ENCODE measurements at regions not wholly inside any gene's neighbourhood (a gene's known extent, or its start where the extent isn't known, plus 50 kb on each side); places are given as distances from the start of the nearest gene placed in this dataset.

GRCh38 chr16:82344157-82344556 lies 174.1 kb upstream of the MPHOSPH6 start:
- Mint-ChIP-seq H3K27me3 (peaks cover 14% of the 10 kb centered on the region), H3K4me3 (no peak overlapping the region), H3K9me3 (ENCODE audit: low read depth) (no peaks in the 10 kb centered on the region), H3K27ac (no peak overlapping the region), H3K36me3 (ENCODE audit: low read depth) (no peaks in the 10 kb centered on the region), H3K4me1 (no peaks in the 10 kb centered on the region)
- DNase-seq (peak; percentile 8), ATAC-seq (no peak)
- CTCF ChIA-PET: interaction anchor here (0.6 kb wide), 1 partner anchor 402 kb away, joined by 4 read pairs; no protein-coding TSS in a partner anchor
- POLR2A ChIA-PET: no interaction called here
- intact Hi-C loops (cut with DNase I, micrococcal nuclease): loop anchor here in 1 of 2 experiments (2.0 kb wide), 1 partner anchor 81 kb away; no protein-coding TSS in a partner anchor

- ChIA-PET CTCF (no interaction called here), POLR2A (no interaction called here)
- intact Hi-C loops (cut with DNase I, micrococcal nuclease): no loop called here
- DNase-seq: no peak
- no peak for ATAC-seq
- H3K9me3 Mint-ChIP-seq (ENCODE audit: low read depth): no peaks in the 10 kb centered on the region
- no peak overlapping the region for H3K4me3 Mint-ChIP-seq
- H3K36me3 Mint-ChIP-seq (ENCODE audit: low read depth): no peaks in the 10 kb centered on the region
- H3K4me1 Mint-ChIP-seq: no peaks in the 10 kb centered on the region
- peaks cover 21% of the 10 kb centered on the region for H3K27me3 Mint-ChIP-seq
- no peak overlapping the region for H3K27ac Mint-ChIP-seq
These were observed 171.2 kb upstream of the MPHOSPH6 start for GRCh38 chr16:82341146-82341669.

DNA sequence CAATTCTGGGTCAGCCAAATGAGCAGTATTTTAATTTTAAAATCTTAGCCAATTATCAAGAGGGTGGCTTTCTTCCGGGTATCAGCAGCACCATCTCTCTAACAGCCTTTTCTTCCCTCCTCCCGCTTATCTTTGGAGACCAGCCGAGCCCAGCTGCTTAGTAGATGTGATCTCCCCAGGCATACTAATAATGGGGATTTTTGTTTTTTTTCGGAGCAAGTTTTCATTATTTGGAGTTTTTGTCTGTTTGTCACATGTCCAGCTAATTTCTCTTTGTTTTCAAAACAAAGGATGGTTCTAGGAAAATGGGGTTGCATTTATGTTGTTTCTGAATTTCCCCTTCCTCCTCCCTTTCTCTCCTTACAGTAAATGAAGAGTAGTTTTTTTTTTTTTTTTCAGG lies 170.5 kb upstream of the MPHOSPH6 start:
- Mint-ChIP-seq H3K36me3 (ENCODE audit: low read depth) (no peaks in the 10 kb centered on the region), H3K27ac (no peak overlapping the region), H3K4me1 (no peaks in the 10 kb centered on the region), H3K9me3 (ENCODE audit: low read depth) (no peaks in the 10 kb centered on the region), H3K27me3 (peaks cover 24% of the 10 kb centered on the region), H3K4me3 (no peak overlapping the region)
- DNase-seq: no peak
- intact Hi-C loops (cut with DNase I, micrococcal nuclease): no loop called here
- CTCF ChIA-PET: no interaction called here
- POLR2A ChIA-PET: no interaction called here
- ATAC-seq: no peak

GRCh38 chr16:82337355-82337754 lies 167.3 kb upstream of the MPHOSPH6 start:
- POLR2A ChIA-PET: no interaction called here
- Mint-ChIP-seq H3K4me1 (no peaks in the 10 kb centered on the region), H3K27ac (no peak overlapping the region), H3K9me3 (ENCODE audit: low read depth) (no peaks in the 10 kb centered on the region), H3K36me3 (ENCODE audit: low read depth) (no peaks in the 10 kb centered on the region), H3K4me3 (no peak overlapping the region), H3K27me3 (peaks cover 17% of the 10 kb centered on the region)
- intact Hi-C loops (cut with DNase I, micrococcal nuclease): no loop called here
- DNase-seq (no peak), ATAC-seq (no peak)
- CTCF ChIA-PET: no interaction called here

GRCh38 chr16:82331974-82332750 lies 162.1 kb upstream of the MPHOSPH6 start:
- H3K9me3 Mint-ChIP-seq (ENCODE audit: low read depth): no peaks in the 10 kb centered on the region
- H3K36me3 Mint-ChIP-seq (ENCODE audit: low read depth): no peaks in the 10 kb centered on the region
- CTCF ChIA-PET: no interaction called here
- H3K27ac Mint-ChIP-seq: no peak overlapping the region
- DNase-seq: no peak
- peaks cover 13% of the 10 kb centered on the region for H3K27me3 Mint-ChIP-seq
- intact Hi-C loops (cut with DNase I, micrococcal nuclease): no loop called here
- POLR2A ChIA-PET: no interaction called here
- ATAC-seq: no peak
- no peak overlapping the region for H3K4me3 Mint-ChIP-seq
- H3K4me1 Mint-ChIP-seq: no peaks in the 10 kb centered on the region

DNA sequence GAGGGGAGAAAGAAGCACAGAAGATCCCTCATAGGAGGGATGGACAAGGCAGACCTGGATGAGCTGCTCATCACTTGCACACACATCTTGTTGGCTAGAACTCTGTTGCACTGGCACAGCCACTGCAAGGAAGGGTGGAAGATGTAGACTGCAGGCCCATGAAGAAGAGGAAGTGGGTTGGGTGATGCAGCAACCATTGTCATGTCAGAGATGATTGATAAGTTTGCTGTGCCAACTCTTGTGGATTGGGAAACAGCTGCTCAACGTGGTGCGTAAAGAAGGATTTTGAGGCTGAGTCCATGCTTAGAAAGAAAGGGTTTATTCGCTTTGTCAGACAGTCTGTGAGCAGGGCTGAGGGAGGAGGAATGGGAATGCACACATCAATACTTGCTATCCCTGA lies 161.4 kb upstream of the MPHOSPH6 start:
- Mint-ChIP-seq H3K27ac (no peak overlapping the region), H3K4me3 (no peak overlapping the region), H3K4me1 (no peaks in the 10 kb centered on the region), H3K36me3 (ENCODE audit: low read depth) (no peaks in the 10 kb centered on the region), H3K27me3 (peaks cover 13% of the 10 kb centered on the region), H3K9me3 (ENCODE audit: low read depth) (no peaks in the 10 kb centered on the region)
- DNase-seq (no peak), ATAC-seq (no peak)
- POLR2A ChIA-PET: no interaction called here
- intact Hi-C loops (cut with DNase I, micrococcal nuclease): no loop called here
- CTCF ChIA-PET: no interaction called here

DNA sequence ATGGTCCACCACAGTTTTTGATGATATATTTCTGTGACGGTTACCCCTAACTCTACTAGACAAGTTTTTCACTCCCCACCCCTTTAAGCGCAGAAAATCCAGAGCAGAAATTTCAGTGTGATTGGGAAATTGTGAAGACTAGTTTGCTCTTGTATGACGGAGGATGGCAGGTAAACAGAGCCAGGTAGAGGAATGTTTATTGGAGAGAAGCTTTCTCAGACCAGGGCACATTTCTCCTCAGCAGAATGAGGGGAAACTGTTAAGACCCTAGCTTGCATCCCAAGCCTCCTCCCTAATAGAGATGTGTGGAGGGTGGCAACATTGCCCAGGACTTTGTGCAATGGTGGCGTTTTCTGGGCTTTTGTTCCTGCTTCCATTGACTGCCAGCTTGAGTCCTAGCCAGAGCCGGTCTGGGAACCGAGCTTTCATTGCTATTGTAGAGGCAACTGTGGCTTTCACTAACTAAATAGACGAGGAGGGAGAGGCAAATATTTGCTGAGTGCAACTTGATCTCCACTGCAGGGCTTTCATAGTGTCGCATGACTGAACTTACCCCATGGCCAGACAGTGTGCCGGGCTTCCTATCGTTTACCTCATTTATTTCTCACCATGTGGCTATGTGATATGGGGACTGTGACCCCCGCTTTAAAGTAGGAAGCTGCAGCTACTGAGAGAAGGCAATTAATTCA lies 159.6 kb upstream of the MPHOSPH6 start:
- Mint-ChIP-seq H3K9me3 (ENCODE audit: low read depth) (no peaks in the 10 kb centered on the region), H3K4me3 (no peak overlapping the region), H3K36me3 (ENCODE audit: low read depth) (no peaks in the 10 kb centered on the region), H3K27me3 (peaks cover 10% of the 10 kb centered on the region), H3K27ac (no peak overlapping the region), H3K4me1 (no peaks in the 10 kb centered on the region)
- DNase-seq: no peak
- POLR2A ChIA-PET: no interaction called here
- intact Hi-C loops (cut with DNase I, micrococcal nuclease): no loop called here
- no peak for ATAC-seq
- CTCF ChIA-PET: no interaction called here

DNA sequence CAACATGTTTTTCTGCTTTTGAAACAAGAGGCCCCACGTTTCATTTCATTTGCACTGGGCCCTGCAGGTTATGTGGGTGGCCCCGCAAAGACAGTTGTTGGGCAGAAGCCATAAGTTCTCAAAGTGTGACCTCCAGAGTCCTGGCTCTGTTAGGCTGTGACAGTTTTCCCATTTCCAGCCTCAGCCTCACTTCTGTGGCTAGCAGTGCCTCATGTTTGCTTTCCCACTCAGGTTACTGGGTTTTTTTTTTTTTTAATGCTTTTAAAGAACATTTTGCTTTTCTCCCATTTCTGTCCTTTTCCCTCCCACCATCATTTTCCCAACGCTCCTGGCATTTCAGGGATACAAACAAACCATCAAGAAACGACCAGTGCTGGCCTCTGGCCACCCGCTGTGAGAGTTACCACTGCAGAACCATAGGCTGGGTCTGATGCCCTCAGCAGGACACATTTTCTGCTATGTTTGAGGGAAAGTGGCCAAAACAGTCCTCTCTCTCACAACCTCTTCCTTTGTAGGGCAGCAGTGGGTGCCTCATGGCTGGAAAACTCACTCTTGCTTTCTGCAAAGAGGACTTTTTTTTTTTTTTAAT lies 159.0 kb upstream of the MPHOSPH6 start:
- ChIA-PET POLR2A (no interaction called here), CTCF (no interaction called here)
- H3K9me3 Mint-ChIP-seq (ENCODE audit: low read depth): peaks cover 6% of the 10 kb centered on the region
- no peaks in the 10 kb centered on the region for H3K36me3 Mint-ChIP-seq (ENCODE audit: low read depth)
- intact Hi-C loops (cut with DNase I, micrococcal nuclease): no loop called here
- H3K4me1 Mint-ChIP-seq: no peaks in the 10 kb centered on the region
- peaks cover 10% of the 10 kb centered on the region for H3K27me3 Mint-ChIP-seq
- ATAC-seq (no peak), DNase-seq (no peak)
- no peak overlapping the region for H3K4me3 Mint-ChIP-seq
- no peak overlapping the region for H3K27ac Mint-ChIP-seq

- no peak overlapping the region for H3K27ac Mint-ChIP-seq
- H3K27me3 Mint-ChIP-seq: peaks cover 11% of the 10 kb centered on the region
- peaks cover 10% of the 10 kb centered on the region for H3K9me3 Mint-ChIP-seq (ENCODE audit: low read depth)
- no peak overlapping the region for H3K4me3 Mint-ChIP-seq
- no peak for DNase-seq
- CTCF ChIA-PET: no interaction called here
- POLR2A ChIA-PET: no interaction called here
- no peak for ATAC-seq
- H3K4me1 Mint-ChIP-seq: no peaks in the 10 kb centered on the region
- peaks cover 2% of the 10 kb centered on the region for H3K36me3 Mint-ChIP-seq (ENCODE audit: low read depth)
- intact Hi-C loops (cut with DNase I, micrococcal nuclease): no loop called here
These were observed 153.1 kb upstream of the MPHOSPH6 start for GRCh38 chr16:82323171-82323570.

DNA sequence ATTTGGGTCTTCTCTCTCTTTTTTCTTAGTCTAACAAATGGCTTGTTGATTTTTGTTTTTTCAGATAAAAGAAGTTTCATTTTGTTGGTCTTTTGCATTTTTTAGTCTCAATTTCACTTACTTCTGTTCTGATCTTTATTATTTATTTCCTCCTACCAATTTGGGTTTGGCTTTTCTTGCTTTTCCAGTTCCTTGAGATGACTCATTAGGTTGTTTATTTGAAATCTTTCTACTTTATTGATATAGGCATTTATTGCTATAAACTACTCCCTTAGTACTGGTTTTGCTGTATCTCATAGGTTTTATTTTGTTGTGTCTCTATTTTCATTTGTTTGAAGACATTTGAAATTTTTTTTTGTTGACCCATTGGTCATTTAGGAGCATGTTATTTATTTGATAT lies 152.2 kb upstream of the MPHOSPH6 start:
- POLR2A ChIA-PET: no interaction called here
- intact Hi-C loops (cut with DNase I, micrococcal nuclease): no loop called here
- DNase-seq (no peak), ATAC-seq (no peak)
- CTCF ChIA-PET: no interaction called here
- H3K9me3 Mint-ChIP-seq (ENCODE audit: low read depth): peaks cover 10% of the 10 kb centered on the region
- no peak overlapping the region for H3K27ac Mint-ChIP-seq
- H3K4me1 Mint-ChIP-seq: no peaks in the 10 kb centered on the region
- H3K4me3 Mint-ChIP-seq: no peak overlapping the region
- peaks cover 8% of the 10 kb centered on the region for H3K27me3 Mint-ChIP-seq
- peaks cover 2% of the 10 kb centered on the region for H3K36me3 Mint-ChIP-seq (ENCODE audit: low read depth)

DNA sequence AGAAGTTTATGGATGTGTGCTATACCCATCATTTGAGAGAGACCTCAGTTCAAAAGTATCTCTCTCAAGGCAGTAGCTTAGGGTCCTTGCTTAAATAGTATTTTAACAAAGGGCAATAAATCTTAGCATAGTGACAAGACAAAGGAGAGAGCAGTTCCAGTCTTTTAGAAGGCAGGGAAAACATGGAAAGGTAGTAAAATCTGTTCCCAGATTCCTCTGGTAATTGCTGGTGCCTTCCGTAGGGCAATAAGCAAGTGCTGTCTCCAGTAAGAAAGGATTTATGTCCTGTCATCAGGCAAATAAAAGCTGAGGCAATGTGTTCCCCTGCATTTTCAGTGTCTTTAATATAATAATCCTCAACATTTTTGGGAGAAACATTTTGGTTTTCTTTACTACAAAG lies 149.0 kb upstream of the MPHOSPH6 start:
- ATAC-seq (no peak), DNase-seq (no peak)
- H3K4me1 Mint-ChIP-seq: no peaks in the 10 kb centered on the region
- intact Hi-C loops (cut with DNase I, micrococcal nuclease): no loop called here
- POLR2A ChIA-PET: no interaction called here
- no peak overlapping the region for H3K27ac Mint-ChIP-seq
- peaks cover 5% of the 10 kb centered on the region for H3K9me3 Mint-ChIP-seq (ENCODE audit: low read depth)
- peaks cover 3% of the 10 kb centered on the region for H3K27me3 Mint-ChIP-seq
- peaks cover 2% of the 10 kb centered on the region for H3K36me3 Mint-ChIP-seq (ENCODE audit: low read depth)
- CTCF ChIA-PET: no interaction called here
- no peak overlapping the region for H3K4me3 Mint-ChIP-seq

All from activated CD4-positive, alpha-beta T cell treated with anti-CD3 and anti-CD28 coated beads for 36 hours (primary cell).